GM11168 (cell line): ENCODE measurements at regions not wholly inside any gene's neighbourhood (a gene's known extent, or its start where the extent isn't known, plus 50 kb on each side); places are given as distances from the start of the nearest gene placed in this dataset.

Source experiments
- in situ Hi-C: fragments of 300-500 bp; cut with MboI; formaldehyde crosslinking; loops from one replicate; pipeline ENCODE4 v1.12.0; 2022; ENCODE audit warnings: low sequenced_read_pairs; ENCODE audit not compliant: unreplicated experiment

- in situ Hi-C loops: no loop called here
Measured at GRCh38 chr18:37640504-37640903, 74.9 kb upstream of the CELF4 start.

DNA sequence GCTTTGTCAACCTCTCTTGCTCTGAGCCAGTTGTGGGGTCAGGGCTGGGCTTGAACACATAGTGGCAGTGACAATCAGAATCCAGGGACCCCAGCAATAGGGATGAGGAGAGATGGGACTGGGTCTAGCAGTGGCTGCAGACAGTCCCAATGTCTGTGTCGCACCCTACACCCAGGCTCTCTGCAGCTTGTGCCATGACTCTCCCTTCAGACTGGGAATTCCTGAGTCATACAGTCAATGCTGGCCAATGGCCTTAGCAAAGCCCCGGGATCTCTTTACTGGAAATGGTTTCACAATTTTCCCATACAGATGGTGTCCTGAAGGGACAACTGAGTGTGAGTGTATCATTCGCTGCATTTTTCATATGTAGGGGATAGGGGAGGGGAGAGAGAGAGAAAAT is 74.2 kb upstream of the CELF4 start:
- in situ Hi-C loops: no loop called here

- in situ Hi-C loops: no loop called here
Measured at GRCh38 chr18:37637478-37637850, 71.9 kb upstream of the CELF4 start.

DNA sequence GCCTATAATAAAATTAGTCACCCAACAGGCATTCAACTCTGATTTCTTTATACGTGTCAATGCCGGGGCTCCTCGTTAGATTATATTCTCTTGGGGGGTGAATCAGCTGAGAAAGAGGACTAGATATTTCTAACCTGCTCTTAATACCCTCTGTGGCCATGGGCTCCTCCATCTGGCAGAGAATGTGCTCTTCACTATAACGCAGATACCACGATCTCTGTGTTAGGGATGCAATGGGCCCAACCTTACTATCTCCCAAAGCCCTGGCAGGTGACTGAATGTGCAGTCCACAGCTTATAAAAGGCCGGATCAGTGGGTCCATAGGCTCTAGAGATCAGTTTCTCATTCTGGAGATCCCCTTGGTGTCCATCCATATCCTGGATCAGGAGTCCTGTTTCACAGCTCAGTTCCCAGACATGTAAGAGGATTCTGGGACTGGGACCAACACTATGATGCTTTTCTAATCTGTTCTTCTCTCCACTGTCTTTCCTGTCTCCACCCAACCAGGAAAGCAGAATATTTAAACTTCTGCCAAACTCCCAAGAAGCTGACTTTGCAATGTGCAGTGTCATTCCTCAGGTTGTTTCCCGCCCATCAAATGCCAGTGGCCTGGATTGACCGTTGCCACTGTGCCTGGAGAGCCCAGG is 71.4 kb upstream of the CELF4 start:
- in situ Hi-C loops: no loop called here

- in situ Hi-C loops: no loop called here
Measured at GRCh38 chr18:37634516-37634915, 68.9 kb upstream of the CELF4 start.

- in situ Hi-C loops: no loop called here
Measured at GRCh38 chr18:37631422-37631821, 65.8 kb upstream of the CELF4 start.

- in situ Hi-C loops: no loop called here
Measured at GRCh38 chr18:37630334-37630733, 64.7 kb upstream of the CELF4 start.

- in situ Hi-C loops: no loop called here
Measured at GRCh38 chr18:37628470-37629220, 63.0 kb upstream of the CELF4 start.

DNA sequence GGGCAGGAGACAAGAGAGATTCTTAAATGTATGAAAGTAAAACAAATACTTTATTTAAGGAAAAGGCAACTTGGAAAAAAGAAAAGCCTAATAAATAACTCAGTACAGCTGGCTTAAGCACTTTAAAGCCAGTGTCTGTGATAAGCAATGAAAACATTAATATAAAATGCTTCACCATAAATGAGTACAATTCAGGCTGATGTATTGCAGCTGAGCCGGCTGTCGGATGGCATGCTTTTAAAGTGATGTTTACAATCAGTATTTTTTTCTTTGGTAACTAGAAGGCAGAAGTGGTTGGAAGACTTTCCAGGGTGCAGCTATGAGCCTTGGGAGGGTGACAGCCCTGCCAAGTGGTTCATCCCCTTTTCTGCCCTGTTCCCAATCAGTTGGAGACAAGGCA is 58.7 kb upstream of the CELF4 start:
- in situ Hi-C loops: no loop called here

DNA sequence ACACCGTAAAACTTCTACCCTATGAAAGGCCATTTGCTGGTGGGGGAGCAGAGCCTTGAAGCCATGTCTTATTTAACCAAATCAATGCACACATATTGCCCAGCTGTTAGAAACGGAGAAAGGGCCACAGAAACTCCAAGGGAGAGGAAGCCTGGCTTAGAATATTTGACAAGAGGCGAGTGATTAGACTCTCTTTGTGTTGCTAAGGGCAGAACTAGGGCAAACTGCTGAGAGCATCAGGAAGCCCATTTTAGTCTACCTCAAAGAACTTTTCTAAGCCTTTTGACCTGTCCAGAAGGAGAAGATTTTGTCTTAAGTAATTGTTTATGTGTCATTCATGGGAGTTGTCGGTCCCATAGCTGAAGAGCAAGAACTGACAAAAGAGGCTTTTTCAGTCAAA is 54.4 kb upstream of the CELF4 start:
- in situ Hi-C loops: no loop called here

DNA sequence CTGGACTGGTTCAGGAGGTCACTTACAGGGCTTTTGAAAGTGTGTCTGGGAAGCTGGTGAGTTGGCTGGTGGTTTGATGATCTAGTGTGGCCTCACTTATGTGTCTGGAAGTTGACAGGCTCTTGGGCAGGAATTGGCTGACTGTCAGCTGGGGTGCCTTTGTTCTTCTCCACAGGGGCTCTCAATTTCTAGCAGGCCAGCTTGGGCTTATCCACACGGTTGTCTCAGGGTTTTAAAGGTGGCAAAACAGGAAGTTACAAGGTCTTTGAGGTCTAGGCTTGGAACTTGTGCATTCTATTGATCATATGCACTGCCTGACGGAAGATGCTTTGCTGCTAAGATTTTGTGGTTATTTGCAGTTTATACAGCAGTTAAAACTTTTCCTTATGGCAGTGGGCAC is 52.0 kb upstream of the CELF4 start:
- in situ Hi-C loops: no loop called here
